ENCODE measurements at regions not wholly inside any gene's neighbourhood (a gene's known extent, or its start where the extent isn't known, plus 50 kb on each side); places are given as distances from the start of the nearest gene placed in this dataset.

DNA sequence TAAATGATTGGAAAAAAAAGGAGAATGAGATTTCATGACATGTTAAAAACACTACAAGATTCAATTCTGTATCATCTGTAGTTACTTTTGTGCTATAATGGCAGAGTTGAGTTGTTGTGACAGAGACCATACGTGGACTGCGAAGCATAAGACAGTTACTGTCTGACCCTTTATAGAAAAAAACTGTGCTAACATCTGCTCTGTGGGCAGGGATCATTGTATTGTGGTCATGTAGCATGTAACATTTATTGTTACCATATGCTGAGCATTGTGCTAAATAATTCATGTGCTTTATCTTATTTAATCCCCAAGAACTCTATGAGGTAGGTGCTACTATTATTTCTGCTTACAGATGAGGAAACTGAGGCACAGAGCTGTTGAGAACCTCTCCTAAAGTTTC is 147.3 kb upstream of the HMHB1 start:
- DNase-seq (ENCODE audit: low spot score) = no peak

GRCh38 chr5:143663872-143664271 is 148.1 kb upstream of the HMHB1 start:
- no peak for DNase-seq (ENCODE audit: low spot score)

- DNase-seq (ENCODE audit: low spot score) = no peak
Observed at GRCh38 chr5:143662020-143662419, 149.9 kb upstream of the HMHB1 start.

DNA sequence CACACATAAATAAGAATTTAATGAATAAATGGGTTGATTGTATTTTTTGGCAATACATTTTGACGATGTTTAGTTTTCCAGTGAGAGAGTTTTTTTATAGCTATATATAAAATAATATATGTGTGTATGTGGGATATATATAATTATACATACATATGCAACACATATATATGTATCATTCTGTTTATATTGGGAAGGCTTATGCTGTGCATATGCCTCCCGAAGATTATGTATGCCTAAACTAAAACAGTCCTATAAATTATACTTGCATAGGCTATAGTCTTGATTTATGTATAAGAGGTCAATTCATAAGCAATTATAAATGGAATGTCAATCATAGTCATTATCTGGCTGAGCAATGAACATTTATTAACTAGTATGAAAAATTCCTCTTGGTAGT is 151.3 kb upstream of the HMHB1 start:
- DNase-seq (ENCODE audit: low spot score) = no peak

DNA sequence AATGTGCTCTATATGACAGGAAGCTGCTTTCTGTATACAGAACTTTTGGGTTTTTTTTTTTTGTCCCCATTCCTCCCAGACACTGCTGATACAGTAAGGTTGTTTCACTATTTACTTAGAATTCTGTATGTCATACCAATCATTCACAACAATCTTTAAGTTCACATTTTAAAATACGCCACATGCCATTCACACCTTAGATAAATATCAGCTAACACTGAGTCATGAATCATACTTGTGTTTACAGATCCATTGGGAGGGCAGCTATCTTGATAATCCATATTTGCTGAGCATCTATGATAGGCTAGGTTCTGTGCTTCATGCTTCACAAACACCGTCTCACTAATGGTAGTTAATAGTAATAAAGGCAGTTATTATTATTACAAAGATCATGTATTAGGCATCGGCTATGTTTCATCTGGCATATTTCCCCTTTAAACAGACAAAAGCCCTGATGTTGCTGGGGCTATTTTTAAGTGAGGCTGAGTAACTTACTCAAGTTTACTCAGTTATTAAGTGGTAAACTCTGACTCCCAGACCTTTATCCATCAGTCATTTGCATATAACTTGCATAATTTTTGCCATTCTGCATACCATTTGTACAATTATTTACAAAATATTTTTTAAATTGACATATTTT is 152.2 kb upstream of the HMHB1 start:
- no peak for DNase-seq (ENCODE audit: low spot score)

- no peak for DNase-seq (ENCODE audit: low spot score)
Observed at GRCh38 chr5:143658956-143659355, 153.0 kb upstream of the HMHB1 start.

- no peak for DNase-seq (ENCODE audit: low spot score)
Observed at GRCh38 chr5:143657647-143658285, 154.2 kb upstream of the HMHB1 start.

GRCh38 chr5:143653766-143654282 is 158.1 kb upstream of the HMHB1 start:
- no peak for DNase-seq (ENCODE audit: low spot score)

- DNase-seq (ENCODE audit: low spot score) = no peak
Observed at GRCh38 chr5:143653256-143653655, 158.7 kb upstream of the HMHB1 start.

- peak; percentile 40 for DNase-seq (ENCODE audit: low spot score)
Observed at GRCh38 chr5:143652108-143652700, 159.8 kb upstream of the HMHB1 start.

DNA sequence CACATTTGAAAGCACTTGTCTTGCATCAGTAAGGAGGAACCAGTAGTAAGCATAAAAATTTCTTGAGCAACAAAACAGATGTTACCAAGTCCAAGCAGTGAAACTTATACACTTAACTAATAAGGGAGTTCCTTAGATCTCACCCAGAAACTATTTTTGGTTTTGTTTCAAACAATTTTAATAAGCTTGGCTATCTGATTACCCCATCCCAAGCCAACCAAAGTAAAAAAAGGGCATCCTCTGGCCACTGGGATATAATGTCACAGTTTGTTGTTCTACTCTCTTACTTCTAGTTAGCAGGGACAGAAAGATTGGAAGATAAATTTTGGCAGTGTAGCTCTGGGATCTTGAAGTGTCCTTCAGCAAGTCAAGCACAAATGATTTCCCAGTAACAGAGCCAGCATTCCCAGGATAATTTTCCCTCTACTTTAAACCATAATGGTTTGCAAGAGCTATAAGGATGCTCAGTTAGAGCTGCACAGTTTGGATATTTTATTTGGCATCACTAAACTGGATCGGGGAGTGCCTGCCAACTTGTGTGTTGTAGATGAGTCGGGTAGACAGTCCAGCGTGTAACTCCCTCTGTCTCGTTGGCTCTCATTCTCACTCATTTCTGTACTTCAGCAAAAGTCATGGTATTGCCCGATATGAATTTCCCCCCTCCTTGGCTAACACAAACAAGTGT is 161.9 kb upstream of the HMHB1 start:
- peak; percentile 36 for DNase-seq (ENCODE audit: low spot score)

GRCh38 chr5:143648696-143649095 is 163.3 kb upstream of the HMHB1 start:
- no peak for DNase-seq (ENCODE audit: low spot score)

GRCh38 chr5:143646961-143647360 is 165.0 kb upstream of the HMHB1 start:
- no peak for DNase-seq (ENCODE audit: low spot score)

- no peak for DNase-seq (ENCODE audit: low spot score)
Observed at GRCh38 chr5:143645356-143645755, 166.6 kb upstream of the HMHB1 start.

- DNase-seq (ENCODE audit: low spot score) = no peak
Observed at GRCh38 chr5:143644727-143645126, 167.2 kb upstream of the HMHB1 start.

- no peak for DNase-seq (ENCODE audit: low spot score)
Observed at GRCh38 chr5:143642791-143643190, 169.2 kb upstream of the HMHB1 start.

DNA sequence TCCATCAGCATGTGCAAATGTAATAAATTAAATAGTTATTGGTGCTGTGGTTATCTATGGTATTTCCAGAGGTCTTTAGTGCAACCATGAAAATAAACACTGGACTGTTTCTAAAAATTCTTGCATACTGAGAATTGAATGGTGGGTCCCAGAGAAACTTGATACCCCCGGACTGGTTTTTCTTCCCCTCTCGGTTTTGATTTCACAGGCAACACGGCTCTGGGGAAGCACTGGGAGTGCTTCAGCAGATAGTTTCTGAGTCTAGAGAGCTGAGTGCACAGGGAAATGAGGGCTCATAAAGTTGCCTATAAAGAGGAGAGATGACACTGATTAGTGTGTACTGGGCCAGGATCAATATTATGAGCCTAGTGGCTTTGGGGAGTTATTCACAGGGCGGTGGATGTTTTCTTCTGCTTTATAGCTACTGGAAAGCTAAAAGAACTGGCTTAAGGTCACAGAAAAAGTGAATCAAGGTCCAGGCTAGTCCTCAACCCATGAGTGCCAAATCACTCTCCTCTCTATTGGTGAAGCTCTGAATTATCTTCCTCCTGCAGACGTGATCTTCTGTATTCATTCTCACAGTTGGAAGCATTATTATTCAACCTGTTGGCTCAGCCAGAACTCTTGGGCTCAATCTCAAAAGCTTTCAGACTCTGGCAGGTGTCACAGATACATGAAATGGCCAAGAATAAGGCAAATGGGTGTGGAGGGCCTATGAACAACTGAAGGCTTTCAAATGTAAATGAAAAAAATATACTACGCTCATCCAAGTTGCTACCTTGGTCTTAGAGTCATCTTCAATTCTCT is 170.2 kb upstream of the HMHB1 start:
- no peak for DNase-seq (ENCODE audit: low spot score)

DNA sequence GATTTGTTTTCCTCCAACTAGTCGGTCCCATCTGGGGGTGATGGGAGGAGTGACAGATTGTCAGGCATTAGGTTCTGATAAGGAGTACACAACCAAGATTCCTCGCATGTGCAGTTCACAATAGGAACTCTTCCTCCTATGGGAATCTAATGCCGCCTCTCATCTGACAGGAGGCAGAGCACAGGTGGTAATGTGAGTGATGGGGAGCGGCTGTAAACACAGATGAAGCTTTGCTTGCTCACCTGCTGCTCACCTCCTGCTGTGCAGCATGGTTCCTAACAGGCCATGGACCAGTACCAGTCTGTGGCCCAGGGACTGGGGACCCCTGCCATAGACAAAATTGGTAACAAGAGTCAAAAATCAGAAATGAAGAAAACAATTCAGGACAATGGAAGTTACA is 173.3 kb upstream of the HMHB1 start:
- no peak for DNase-seq (ENCODE audit: low spot score)

DNA sequence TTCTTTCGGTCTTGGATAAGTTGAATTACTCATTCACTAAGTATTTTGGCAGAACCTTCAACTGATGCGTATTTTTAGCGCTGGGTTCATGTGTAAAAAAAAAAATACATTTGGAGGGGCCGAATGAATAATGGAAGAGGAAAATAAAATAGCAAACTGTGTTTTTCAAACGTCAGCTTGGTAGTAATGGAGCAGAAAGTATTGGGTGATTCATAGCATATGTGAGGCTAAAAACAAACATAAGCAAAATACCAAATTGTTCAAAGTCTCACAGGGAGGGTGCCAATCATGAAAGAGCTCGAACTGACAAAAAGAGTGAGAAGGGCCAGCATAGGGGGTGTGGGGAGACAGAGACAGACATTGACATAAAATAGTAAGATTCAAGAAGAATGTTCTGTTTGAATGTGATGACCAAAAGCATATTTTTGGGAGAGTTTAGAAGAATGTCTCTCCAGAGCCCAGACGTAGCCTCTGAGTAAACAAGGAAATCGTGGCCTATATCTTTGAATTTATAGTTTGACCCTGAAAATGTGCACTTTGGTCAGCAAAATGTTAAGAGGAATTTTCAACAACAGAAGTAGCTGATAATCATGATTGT is 174.9 kb upstream of the HMHB1 start:
- DNase-seq (ENCODE audit: low spot score) = no peak

GRCh38 chr5:143635888-143636287 is 176.1 kb upstream of the HMHB1 start:
- DNase-seq (ENCODE audit: low spot score) = no peak

DNA sequence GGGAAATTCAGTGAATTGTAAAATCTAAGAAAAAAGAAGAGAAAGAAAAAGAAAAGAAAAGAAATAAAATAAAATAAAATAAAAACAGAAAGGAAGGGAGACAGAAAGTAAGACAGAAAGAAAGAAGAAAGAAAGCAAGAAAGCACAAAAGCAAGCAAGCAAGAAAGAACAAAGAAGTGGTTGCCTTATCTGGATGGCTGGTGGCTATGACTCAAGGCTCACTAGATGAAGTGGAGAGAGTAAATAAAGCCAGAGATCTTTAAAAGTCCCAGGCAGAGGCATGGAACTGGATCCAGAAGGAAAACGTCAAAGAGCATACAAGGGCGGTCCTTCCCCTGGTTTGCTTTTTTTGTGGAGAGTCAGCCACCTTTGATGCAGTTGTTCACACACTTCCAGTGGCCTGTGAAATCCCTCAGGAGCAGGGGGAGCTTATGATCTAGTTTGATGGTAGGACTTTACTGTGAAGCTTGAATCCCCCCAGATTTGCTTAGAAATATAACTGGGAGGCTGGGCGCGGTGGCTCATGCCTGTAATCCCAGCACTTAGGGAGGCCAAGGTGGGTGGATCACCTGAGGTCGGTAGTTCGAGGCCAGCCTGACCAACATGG is 176.7 kb upstream of the HMHB1 start:
- DNase-seq (ENCODE audit: low spot score) = no peak

All from cerebellar cortex (tissue), 1 donor.